Activated T-cell treated with anti-CD3 and anti-CD28 coated beads for 48 hours (primary cell): ENCODE measurements at regions not wholly inside any gene's neighbourhood (a gene's known extent, or its start where the extent isn't known, plus 50 kb on each side); places are given as distances from the start of the nearest gene placed in this dataset.

ENCODE experiments used
- DNase-seq: peaks from one replicate; pipeline ENCODE4 v3.0.0-alpha.2; 2020; ENCODE audit warnings: low read depth

GRCh38 chr3:59290358-59290757 lies 240.5 kb upstream of the CFAP20DC start:
- no peak for DNase-seq

DNA sequence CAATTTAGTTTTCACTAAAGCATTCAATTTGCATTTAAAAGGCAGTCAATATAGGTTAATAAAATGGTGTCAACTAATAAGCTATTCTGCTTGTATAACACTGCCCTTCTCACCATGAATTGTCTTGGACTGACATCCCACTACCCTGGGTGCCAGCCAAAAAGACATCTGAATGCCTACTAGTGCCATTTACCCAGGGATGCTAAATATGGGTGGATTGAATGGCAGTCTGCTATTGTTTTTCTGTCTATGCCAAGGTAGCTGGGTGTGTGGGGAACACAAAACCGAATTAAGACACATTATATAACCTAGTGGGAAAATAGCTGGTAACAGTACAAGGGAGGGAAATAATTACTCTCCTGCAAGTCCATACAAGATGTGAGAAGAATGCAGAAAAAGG lies 240.0 kb upstream of the CFAP20DC start:
- DNase-seq = no peak

DNA sequence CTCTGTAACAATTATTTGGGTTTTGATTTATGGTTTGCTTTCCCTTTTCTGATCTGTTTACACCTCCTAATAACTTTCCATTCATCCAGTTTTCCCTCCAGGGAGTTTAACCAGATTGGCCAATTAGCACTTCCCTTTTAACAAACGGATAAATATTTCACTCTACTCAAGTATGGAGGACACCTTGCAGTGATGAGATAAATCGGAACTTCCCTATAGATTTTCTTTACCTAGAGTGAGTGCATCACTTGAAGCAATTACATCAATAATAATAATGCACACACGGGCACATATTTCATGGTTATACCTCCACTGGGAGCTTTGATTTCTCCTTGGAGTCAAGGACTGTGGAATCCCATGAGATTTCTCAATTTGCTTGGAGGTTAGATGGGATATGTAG lies 239.1 kb upstream of the CFAP20DC start:
- no peak for DNase-seq

DNA sequence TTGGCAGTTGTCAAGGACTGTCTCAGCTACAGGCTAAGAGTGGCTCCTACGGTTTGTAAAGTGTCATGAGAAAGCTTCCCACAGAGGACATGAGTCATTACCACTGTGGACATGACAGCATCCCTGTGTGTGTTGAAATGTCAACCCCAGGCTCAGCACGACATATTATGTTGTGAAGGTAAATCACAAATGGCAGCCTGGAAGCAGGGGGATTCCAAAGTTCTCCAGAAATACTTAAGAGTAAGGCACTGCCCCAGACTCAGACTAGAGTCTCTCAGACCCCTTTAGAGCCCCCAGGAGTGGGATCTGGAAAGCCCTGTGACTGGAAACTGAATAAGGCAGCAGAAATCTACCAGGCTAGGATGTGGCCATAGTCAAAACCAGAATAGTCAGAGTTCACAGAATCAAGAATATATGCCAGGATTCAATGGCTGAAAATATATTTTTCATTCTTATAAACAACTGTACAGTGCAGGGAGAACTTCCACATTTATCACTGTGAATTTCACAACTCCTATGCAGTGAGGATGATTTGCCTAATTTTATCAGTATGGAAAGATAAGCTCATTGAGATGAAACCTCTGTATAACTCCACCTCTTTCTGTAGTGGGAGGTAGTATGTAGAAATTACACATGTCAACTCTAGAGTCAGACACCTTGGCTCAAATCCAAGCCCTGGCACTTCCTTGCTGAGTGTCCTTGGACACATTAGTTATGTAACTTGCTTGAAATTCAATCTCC lies 237.1 kb upstream of the CFAP20DC start:
- DNase-seq = peak; percentile 7

DNA sequence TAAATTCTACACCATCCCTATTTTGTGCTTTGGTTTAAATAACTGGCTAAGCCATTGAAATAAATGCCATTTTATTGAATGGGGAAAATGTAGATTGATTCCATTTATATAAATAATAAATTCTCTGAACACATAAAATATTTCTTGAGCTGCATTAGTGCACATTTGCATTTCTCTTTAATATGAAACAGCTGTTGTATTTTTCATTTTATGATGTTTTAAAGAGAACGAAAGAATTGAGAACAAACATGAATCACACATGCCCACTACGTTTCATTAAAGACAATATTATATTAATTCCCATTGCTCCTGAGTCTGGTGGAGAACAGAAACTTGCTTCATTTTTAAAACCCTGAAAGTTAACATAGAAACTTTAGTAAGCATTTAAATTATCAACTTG lies 235.7 kb upstream of the CFAP20DC start:
- DNase-seq = no peak

- no peak for DNase-seq
These were observed 235.1 kb upstream of the CFAP20DC start for GRCh38 chr3:59284926-59285325.

GRCh38 chr3:59280113-59280512 lies 230.3 kb upstream of the CFAP20DC start:
- DNase-seq = no peak

GRCh38 chr3:59277816-59278215 lies 228.0 kb upstream of the CFAP20DC start:
- DNase-seq = no peak

GRCh38 chr3:59277201-59277600 lies 227.4 kb upstream of the CFAP20DC start:
- no peak for DNase-seq

GRCh38 chr3:59273976-59274375 lies 224.2 kb upstream of the CFAP20DC start:
- DNase-seq = no peak

GRCh38 chr3:59271971-59272370 lies 222.1 kb upstream of the CFAP20DC start:
- no peak for DNase-seq

DNA sequence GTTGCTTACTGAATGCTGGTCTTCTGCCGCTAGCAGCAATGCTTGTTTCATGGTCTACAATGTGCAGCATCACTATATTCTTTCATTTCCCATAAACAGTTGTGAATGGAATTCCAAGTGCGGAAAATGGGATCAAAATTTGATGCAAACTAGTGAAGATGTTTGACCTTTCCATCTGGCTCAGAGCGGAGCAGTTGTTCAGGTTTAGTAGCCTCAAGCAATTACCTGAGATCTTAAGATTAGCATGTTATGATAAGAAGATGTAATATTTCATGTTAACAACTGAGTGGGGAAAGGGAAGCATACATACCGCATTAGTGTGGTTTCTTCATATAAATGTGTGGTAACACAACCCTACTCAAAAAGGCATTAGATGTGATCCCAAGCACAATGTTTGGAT lies 221.1 kb upstream of the CFAP20DC start:
- DNase-seq = no peak

DNA sequence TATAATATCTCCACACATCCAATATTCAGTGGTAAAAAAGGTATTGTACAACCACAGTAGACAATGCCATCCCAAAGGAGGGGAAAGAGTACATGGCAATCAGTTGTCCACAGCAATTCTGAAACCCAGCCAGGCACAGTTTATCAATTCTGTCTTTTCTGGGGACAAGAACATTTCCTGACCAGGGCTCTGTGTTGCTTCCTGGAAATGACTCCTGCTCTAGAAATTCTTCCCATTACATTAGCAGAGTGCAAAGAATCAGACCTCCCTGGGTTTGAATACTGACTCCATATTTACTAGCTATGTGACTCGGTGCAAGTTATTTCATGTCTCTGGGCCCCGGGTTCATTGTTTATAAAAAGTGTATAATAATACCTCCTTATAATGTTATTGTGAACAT lies 220.4 kb upstream of the CFAP20DC start:
- DNase-seq = no peak

DNA sequence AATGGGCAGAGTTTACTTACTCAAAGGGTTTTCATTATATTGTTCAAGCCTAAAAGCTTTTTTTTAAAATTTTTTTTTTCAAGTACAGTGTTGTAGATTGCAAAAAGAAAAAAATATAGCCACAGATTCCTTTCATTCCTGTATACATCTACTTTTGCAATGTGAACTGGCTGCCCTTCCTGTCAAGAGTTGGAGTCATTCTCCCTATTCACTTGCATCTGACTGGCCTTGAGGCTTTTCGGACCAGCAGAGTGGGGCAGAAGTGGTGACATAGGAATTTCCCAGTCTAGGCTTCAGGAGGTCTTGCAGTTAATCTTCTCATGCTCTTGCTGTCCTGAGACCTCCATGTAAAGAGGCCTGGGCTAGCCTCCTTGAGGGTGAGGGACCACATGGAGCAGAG lies 218.3 kb upstream of the CFAP20DC start:
- DNase-seq = no peak

DNA sequence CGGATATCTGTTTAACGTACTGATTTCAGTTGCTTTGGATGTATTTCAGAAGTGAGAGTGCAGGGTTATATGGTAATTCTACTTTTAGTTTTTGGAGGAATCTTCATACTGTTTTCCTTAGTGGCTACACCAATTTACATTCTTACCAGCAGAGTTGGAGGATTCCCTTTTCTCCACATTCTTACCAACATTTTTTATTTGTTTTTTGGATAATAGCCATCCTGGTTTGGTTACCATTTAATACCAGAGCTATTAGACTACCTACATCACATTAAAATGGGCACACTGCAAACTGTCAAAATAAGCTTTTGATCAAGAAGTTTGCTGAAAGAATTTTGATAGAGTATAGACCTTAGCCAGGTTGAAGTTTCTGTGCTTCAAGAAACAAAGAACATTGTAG lies 217.2 kb upstream of the CFAP20DC start:
- no peak for DNase-seq

DNA sequence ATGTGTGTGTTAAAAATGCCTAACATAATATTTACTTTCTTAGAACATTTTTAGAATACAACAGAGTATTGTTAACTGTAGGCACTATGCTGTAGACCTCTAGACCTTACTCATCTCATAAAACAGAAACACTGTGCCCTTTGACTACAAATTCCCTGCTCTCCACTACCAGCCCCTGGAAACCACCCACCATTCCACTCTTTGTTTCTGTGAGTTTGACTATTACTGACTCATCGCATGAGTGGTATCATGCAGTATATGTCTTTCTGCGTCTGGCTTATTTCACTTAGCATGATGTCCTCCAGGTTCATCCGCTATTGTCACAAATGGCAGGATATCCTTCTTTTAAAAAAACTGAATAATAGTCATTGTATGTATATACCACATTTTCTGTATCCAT lies 216.7 kb upstream of the CFAP20DC start:
- DNase-seq = no peak

- no peak for DNase-seq
These were observed 215.7 kb upstream of the CFAP20DC start for GRCh38 chr3:59265566-59265965.

GRCh38 chr3:59264366-59264765 lies 214.5 kb upstream of the CFAP20DC start:
- no peak for DNase-seq

GRCh38 chr3:59263152-59263551 lies 213.3 kb upstream of the CFAP20DC start:
- DNase-seq = no peak

GRCh38 chr3:59262076-59262498 lies 212.3 kb upstream of the CFAP20DC start:
- DNase-seq = no peak

- DNase-seq = no peak
These were observed 211.2 kb upstream of the CFAP20DC start for GRCh38 chr3:59261009-59261408.

- no peak for DNase-seq
These were observed 208.9 kb upstream of the CFAP20DC start for GRCh38 chr3:59258550-59259260.

- no peak for DNase-seq
These were observed 207.7 kb upstream of the CFAP20DC start for GRCh38 chr3:59257506-59257905.

GRCh38 chr3:59256230-59256629 lies 206.4 kb upstream of the CFAP20DC start:
- DNase-seq = no peak
